Umbilical cord (tissue), 1 donor: ENCODE measurements at regions not wholly inside any gene's neighbourhood (a gene's known extent, or its start where the extent isn't known, plus 50 kb on each side); places are given as distances from the start of the nearest gene placed in this dataset.

Experiments
- DNase-seq: peaks from one replicate; pipeline ENCODE4 v3.0.0-alpha.2; 2015; ENCODE audit warnings: low spot score

- DNase-seq, result no peak
Observed at GRCh38 chr7:132672200-132672990, 96.1 kb upstream of the PLXNA4 start.

DNA sequence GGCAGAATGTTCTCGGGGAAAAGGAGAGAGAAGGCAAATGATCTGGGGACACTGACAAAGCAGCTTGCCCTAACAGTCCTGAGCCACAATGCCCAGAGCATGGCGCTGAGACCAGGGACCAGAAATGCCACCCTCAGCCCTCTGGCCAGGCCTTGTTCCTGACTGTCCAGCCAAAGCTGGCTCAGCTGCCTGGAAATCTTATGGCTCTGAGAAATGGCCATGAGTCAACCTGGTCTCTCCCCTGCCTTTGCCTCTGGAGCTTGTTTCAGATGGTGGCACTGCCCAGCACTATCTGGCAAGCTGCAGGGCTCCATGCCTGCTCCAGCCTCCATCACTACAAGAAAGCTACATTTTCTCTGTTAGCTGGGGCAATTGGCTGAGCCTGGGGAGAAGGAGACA, 90.5 kb upstream of the PLXNA4 start:
- no peak for DNase-seq

- DNase-seq, result no peak
Observed at GRCh38 chr7:132666071-132666773, 90.0 kb upstream of the PLXNA4 start.

DNA sequence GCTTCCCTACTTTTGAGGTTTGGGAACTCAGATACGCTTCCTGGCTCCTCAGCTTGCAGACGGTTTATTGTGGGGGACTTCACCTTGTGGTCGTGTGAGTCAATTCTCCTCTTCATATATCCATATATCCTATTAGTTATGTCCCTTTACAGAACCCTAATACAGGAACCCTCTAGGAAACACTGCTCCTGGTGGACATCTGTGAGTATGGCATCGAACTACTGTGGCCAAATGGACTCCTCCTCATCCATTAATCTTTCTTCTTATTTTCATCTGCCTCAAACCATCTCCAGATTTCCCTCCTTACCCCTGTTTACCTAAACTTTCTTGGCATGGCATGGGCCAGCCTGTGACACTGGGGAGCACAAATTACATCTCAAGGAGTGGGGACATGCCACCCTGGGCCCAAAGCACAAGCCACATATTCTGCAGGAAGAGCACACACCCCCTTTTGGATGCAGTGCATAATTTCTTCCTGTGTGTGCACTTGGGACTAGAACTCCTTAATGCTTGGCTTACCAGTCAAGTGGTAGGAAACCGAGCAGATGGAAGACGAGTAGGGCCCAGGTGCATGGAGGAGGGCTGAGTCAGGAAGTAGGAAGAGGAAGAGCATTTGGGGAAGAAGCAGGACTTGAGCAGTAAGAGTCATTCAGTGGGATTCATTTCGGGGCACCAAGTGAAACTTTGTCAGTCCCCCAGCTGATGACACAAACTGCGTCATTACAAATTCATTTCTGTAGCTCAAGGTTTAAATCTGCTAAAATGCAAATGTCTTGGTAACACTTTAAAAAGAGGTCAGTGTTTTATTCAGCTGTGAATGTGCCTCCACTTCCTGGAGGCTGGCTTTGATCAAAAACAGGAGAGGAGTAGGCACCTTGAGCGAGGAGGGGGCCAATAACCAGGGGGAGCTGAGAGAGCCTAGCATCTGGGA, 80.8 kb upstream of the PLXNA4 start:
- no peak for DNase-seq

GRCh38 chr7:132656341-132656740, 80.1 kb upstream of the PLXNA4 start:
- DNase-seq, result no peak

DNA sequence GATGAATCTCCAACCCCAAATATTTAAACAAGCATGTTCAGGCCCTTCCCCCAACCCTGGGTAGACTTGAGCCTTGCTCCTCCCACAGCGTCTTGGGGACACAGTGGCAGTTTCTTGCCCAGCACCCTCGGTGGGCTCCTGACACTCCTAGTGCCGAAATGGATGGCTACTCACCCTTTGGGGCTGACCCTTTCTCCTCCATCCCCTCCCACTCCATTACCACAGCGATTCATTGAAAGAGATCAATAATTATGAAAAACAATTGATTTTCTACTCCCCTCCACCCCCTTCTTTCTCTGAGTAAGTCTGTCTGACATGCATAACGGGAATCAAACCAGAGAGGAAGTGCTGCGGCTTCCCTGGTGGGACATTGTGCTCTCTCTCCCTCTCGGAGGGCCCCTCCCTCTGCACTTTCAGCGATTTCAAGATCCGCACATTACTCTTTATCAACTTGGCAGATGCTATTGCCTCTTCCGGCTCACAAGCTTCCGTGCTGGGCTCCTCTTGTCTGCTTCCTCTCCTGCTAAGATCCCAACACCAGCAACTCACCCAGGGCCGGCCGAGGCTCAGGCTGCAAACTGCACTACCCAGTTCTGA, 79.0 kb upstream of the PLXNA4 start:
- peak; percentile 77 for DNase-seq

DNA sequence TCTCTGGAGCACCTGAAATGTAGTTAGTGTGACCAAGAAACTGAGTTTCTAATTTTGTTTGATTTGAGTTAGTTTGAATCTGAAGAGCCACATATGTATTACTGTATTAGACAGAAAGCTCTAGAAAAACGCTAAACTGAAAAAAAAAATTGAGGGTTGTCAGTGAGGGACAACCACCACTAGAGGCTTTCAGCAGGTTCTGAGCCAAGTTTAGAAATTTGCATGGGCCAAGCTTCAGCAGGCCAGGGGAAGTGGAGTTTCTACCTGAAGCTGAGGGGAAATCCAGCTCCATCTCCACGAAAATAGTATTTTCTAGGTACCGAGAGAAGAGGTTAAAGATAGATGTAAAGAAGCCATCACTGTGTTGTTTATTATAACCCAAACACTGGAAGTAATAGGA, 77.9 kb upstream of the PLXNA4 start:
- no peak for DNase-seq

DNA sequence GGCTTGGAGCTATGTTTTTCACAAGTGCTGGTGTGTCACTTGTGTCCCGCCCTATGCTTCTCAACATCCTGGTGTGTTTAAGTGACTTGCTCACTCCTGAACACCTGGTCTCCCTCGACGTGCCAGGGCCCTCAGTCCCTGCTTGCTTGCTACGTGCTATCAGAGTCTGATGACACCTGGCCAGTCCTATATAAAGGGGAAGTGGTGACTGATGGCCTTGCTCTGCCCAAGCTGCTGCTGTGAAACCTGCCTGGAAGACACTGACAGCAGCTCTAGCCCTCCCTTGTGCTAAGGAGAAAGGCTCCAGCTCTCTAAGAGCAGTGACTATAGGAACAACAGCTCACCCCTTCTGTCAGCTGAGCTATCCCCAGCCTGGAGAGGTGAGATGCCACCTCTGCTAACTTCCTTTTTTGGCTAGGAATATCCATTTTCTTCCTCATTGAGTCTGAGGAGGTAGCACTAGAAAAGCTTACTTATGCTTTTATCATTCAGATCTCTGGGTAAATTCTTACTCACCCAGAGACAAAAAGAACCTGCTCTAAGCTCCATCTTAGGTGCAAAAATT, 77.2 kb upstream of the PLXNA4 start:
- no peak for DNase-seq

DNA sequence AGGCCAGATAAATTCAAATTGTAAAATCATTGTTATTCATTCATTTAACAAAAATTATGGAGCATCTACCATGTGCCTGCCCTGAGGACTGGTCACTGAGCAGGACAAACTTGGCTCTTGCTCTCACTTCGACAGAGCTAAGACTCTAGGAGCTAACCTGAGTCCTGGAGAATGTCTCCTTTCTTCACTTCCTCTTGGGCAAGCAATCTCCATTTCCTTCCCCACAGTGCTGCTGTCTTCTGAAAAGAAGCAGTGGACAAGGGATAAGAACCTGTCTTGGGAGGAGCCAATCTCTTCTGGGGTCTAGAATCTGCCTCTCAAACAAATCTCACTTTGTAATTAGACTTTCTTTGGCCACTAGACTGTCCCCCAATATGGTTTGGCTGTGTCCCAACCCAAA, 76.2 kb upstream of the PLXNA4 start:
- no peak for DNase-seq

DNA sequence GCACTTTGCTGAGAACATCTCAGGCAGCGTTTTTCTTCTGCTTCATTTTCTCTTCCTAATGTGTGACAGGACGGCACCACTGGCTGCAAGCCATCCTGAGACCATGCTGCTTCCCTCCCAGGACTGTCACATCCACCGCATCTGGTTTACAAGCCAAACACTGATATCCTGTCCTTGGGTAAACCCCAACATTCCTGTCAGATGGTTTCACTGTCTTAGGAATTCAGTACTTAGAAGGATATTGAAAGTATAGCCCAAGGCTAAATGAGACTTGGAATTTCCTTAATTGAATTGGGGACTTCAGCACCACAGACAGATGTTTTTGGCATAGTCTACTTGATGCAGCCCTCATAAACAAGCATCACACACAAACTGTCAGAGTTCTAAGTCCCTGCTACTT, 74.2 kb upstream of the PLXNA4 start:
- peak; percentile 22 for DNase-seq

- no peak for DNase-seq
Observed at GRCh38 chr7:132647311-132647710, 71.0 kb upstream of the PLXNA4 start.

GRCh38 chr7:132646052-132646451, 69.8 kb upstream of the PLXNA4 start:
- DNase-seq, result no peak

GRCh38 chr7:132643302-132643701, 67.0 kb upstream of the PLXNA4 start:
- DNase-seq, result no peak

DNA sequence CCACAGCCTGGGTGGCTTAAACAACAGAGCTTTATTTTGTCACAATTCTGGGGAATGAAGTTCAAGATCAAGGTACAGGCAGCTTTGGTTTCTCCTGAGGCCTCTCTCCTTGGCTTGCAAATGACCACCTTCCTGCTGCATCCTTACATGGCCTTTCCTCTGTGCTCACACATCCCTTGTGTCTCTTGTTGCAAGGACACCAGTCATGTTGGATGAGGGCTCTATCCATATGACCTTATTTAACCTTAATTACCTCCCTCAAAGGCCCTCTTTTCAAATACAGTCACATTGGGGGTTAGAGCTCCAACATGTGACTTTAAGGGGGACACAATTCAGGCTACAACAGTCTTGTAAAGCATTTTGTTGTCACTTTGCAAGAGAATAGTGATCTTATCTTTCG, 65.0 kb upstream of the PLXNA4 start:
- no peak for DNase-seq

DNA sequence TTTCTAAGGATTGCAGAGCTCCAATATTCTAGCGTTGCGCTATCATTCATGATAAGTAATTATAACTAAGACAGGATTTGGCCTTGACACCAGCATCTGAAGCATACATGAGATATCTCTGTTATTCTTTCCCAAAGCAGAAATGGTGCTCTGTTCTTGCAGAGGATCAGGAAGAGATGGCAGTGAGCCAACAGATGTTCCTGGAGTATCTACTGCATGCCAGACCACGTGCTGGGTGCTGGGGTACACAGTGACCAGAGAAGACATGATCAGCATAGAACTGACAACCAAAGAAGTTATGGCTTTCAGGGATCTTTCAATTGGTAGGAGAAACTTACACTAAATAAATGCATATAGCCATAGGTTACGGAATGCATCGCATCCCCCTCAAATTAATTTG, 63.7 kb upstream of the PLXNA4 start:
- peak; percentile 44 for DNase-seq

DNA sequence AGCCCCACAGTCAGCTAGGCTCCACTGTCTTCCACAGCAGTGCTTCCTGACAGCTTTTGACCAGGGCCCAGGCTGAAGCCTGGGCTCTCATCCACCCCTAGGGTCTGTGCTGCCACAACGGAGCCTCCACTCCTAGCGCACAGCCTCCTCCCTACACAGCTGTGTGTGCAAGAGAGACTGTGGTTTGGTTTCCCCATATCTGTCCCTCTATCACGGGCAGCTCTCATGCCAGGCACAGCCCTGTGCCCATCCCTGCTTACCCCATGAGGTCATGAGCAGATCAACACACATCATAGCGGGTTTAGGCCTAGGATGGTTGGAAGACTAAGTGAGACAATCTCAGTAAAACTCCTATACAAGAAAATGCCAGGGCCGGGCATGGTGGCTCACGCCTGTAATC, 61.7 kb upstream of the PLXNA4 start:
- no peak for DNase-seq

GRCh38 chr7:132636581-132636980, 60.3 kb upstream of the PLXNA4 start:
- DNase-seq, result no peak

DNA sequence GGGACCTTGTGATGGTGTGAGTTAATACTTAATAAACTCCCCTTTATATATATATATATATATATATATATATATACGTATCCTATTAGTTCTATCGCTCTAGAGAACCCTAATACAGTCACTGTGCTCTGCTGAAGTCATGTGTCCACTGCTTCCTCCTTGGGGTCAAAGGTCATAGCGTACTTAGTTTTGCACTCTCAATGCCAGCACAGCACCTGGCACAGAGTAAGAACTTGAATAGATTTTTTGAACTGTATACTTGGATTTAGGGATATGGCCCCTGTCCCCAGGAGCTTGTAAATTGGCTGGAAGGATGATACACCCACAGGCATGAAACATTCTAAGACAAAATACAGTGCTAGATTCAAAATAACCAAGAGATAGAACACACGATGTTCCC, 58.9 kb upstream of the PLXNA4 start:
- DNase-seq, result no peak

DNA sequence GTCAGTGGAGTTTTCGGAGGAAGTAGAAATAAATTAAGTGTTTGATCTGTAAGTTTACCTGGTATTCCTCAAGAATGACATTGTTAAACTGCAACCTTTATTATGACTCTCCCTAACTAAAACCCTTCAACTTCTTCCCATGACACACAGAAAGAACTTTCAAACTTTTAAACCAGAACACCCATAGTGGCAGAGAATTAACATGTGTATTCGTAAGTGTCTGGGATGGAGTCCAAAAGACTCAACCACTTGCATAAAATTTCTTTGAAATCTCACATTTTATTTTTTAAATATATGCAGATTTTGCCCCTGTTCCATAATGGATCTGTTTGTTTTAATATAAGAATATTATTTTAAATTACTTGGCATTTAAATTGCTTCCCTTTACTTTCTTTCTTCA, 54.6 kb upstream of the PLXNA4 start:
- no peak for DNase-seq
